ENCODE measurements at regions not wholly inside any gene's neighbourhood (a gene's known extent, or its start where the extent isn't known, plus 50 kb on each side); places are given as distances from the start of the nearest gene placed in this dataset.
A peak's percentile ranks its signal among the peaks of the same experiment; 100 is the strongest.

DNA sequence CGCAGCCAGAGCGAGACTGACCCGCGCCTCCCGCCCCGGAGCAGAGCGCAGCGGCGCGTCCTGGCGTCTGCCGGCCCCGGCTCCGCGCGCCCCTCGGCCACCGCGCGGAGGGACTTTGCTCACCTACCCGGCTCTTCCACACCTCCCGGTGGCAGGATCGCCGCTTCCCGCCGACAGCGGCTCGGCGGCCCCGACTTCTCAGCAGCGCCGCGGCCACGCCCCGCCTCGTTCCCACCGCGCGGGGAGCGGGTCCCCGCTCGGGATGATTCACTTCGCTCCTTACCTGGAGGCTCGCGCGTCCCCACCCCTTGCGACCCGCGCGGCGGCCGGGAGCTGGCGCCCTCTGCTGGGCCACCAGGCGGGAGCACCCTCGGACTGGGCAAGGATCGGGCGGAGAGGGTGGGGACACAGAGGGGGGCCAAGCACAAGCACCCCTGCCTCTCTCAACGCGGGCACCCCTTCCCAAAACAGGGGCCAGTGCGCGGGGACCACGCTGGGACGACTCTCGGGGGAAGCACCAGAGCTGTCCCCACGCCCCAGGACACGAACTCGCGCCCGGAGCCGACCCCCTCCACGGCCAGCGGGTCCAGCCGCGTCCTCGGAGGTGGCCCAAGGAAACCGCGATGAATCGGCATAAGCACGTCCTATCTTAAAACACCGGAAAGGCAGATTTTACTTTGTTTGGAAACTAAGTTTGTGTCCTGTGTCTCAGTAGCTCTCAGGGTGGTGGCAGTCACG lies 101.0 kb upstream of the SVIL start (continued):
- no peak; the same call in 1 of the 2 replicates for TF ChIP-seq KLF9 (CRISPR knock-in tag; IDR thresholded peaks at IDR 0.05; ENCODE audit: low read depth)
- no peak for TF ChIP-seq HNF1A (IDR thresholded peaks at IDR 0.05; ENCODE audit: low read depth)
- no peak for TF ChIP-seq HNF1A (CRISPR knock-in tag; IDR thresholded peaks at IDR 0.05; ENCODE audit: borderline replicate concordance)
- no peak for TF ChIP-seq SKI (IDR thresholded peaks at IDR 0.05; ENCODE audit: partially characterized antibody)
- TF ChIP-seq ZHX2 (IDR thresholded peaks at IDR 0.05; ENCODE audit: low read depth) = 0 out of 2 replicates have a peak, but pooled peaks have one; percentile 6
- no peak for TF ChIP-seq ZHX2 (CRISPR knock-in tag; IDR thresholded peaks at IDR 0.05; ENCODE audit: borderline replicate concordance)
- TF ChIP-seq, protein P1, sequence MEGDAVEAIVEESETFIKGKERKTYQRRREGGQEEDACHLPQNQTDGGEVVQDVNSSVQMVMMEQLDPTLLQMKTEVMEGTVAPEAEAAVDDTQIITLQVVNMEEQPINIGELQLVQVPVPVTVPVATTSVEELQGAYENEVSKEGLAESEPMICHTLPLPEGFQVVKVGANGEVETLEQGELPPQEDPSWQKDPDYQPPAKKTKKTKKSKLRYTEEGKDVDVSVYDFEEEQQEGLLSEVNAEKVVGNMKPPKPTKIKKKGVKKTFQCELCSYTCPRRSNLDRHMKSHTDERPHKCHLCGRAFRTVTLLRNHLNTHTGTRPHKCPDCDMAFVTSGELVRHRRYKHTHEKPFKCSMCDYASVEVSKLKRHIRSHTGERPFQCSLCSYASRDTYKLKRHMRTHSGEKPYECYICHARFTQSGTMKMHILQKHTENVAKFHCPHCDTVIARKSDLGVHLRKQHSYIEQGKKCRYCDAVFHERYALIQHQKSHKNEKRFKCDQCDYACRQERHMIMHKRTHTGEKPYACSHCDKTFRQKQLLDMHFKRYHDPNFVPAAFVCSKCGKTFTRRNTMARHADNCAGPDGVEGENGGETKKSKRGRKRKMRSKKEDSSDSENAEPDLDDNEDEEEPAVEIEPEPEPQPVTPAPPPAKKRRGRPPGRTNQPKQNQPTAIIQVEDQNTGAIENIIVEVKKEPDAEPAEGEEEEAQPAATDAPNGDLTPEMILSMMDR (CRISPR knock-in tag; IDR thresholded peaks at IDR 0.05) = peak; percentile 97
- TF ChIP-seq ZNF557 (CRISPR knock-in tag; IDR thresholded peaks at IDR 0.05) = no peak
- no peak for TF ChIP-seq ZNF484 (CRISPR knock-in tag; IDR thresholded peaks at IDR 0.05; ENCODE audit: borderline replicate concordance, low read depth)
- TF ChIP-seq, protein P2, sequence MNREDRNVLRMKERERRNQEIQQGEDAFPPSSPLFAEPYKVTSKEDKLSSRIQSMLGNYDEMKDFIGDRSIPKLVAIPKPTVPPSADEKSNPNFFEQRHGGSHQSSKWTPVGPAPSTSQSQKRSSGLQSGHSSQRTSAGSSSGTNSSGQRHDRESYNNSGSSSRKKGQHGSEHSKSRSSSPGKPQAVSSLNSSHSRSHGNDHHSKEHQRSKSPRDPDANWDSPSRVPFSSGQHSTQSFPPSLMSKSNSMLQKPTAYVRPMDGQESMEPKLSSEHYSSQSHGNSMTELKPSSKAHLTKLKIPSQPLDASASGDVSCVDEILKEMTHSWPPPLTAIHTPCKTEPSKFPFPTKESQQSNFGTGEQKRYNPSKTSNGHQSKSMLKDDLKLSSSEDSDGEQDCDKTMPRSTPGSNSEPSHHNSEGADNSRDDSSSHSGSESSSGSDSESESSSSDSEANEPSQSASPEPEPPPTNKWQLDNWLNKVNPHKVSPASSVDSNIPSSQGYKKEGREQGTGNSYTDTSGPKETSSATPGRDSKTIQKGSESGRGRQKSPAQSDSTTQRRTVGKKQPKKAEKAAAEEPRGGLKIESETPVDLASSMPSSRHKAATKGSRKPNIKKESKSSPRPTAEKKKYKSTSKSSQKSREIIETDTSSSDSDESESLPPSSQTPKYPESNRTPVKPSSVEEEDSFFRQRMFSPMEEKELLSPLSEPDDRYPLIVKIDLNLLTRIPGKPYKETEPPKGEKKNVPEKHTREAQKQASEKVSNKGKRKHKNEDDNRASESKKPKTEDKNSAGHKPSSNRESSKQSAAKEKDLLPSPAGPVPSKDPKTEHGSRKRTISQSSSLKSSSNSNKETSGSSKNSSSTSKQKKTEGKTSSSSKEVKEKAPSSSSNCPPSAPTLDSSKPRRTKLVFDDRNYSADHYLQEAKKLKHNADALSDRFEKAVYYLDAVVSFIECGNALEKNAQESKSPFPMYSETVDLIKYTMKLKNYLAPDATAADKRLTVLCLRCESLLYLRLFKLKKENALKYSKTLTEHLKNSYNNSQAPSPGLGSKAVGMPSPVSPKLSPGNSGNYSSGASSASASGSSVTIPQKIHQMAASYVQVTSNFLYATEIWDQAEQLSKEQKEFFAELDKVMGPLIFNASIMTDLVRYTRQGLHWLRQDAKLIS (CRISPR knock-in tag; IDR thresholded peaks at IDR 0.05) = no peak
- no peak for TF ChIP-seq ZNF160 (CRISPR knock-in tag; IDR thresholded peaks at IDR 0.05)
- TF ChIP-seq ZNF724P (CRISPR knock-in tag; IDR thresholded peaks at IDR 0.05; ENCODE audit: borderline replicate concordance) = peak; percentile 73; the same call in 1 of the 2 replicates
- TF ChIP-seq YEATS2 (CRISPR knock-in tag; IDR thresholded peaks at IDR 0.05; ENCODE audit: borderline replicate concordance) = no peak
